ENCODE measurements at regions not wholly inside any gene's neighbourhood (a gene's known extent, or its start where the extent isn't known, plus 50 kb on each side); places are given as distances from the start of the nearest gene placed in this dataset.

DNA sequence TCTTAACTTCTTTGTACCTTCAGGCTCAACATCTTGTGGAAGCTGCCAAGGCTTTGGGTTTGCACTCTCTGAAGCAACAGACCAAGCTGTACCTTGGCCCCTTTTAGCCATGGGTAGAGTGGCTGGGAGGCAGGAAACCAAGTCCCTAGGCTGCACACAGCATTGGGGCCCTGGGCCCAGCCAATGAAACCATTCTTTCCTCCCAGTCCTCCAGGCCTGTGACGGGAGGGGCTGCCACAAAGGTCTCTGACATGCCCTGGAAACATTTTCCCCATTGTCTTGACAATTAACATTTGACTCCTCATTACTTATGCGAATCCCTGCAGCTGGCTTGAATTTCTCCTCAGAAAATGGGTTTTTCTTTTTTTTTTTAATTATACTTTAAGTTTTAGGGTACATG, 253.1 kb upstream of the GADL1 start:
- Histone ChIP-seq H3K27ac (ENCODE audit: insufficient read depth, low read depth, low read length, poor library complexity, severe bottlenecking) (no peak overlapping the region), H3K4me3 (ENCODE audit: insufficient read depth, low read depth, low read length) (no peak overlapping the region)
- 84 to 95% methylated on average over 2 of the region's 2 CpGs for WGBS, 2 experiments

DNA sequence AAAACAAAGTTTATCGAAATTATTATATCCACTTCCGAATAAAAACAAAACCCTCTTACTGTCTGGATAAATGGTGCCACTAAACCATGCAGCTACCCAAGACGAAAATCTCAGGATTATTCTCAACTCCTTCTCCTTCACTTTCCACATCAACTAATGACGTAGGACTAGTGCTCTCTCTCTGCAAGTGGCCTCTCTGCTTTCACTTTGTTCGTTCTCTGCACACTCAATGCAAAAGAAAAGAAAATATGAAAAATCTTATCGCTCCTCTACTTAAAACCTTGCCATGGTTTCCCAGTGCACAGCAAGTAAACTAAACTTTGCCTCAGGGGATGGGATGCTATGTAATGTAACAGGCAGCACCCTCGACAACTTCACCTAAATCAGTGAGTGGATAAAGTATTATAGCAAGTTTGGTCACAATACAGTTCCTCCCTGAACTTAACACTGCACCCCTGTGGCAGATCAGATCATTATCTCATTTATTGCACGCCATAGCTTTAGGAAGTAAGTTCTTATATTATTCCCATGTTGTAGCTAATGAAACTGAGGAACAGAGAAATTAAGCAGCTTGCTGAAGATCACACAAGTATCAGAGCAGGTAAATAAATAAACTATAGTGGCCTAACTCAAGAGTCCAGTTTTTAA, 262.7 kb upstream of the GADL1 start:
- Histone ChIP-seq H3K4me1 (ENCODE audit: control insufficient read depth, insufficient read depth, low read length) (no peaks in the 10 kb centered on the region), H3K27me3 (ENCODE audit: control insufficient read depth, insufficient read depth, low read length, poor library complexity, severe bottlenecking) (no peaks in the 10 kb centered on the region), H3K4me3 (ENCODE audit: insufficient read depth, low read depth, low read length) (no peak overlapping the region), H3K36me3 (ENCODE audit: control insufficient read depth, insufficient read depth, low read length) (no peaks in the 10 kb centered on the region), H3K27ac (ENCODE audit: insufficient read depth, low read depth, low read length, poor library complexity, severe bottlenecking) (no peak overlapping the region), H3K9me3 (ENCODE audit: control insufficient read depth, low read length) (no peaks in the 10 kb centered on the region)
- 91 to 96% methylated on average over 7 to 8 of the region's 8 CpGs for WGBS, 2 experiments

More for the DNA sequence above, 253.1 kb upstream of the GADL1 start:
- Histone ChIP-seq H3K4me1 (ENCODE audit: control insufficient read depth, insufficient read depth, low read length) (no peaks in the 10 kb centered on the region), H3K36me3 (ENCODE audit: control insufficient read depth, insufficient read depth, low read length) (no peaks in the 10 kb centered on the region), H3K9me3 (ENCODE audit: control insufficient read depth, low read length) (no peaks in the 10 kb centered on the region), H3K27me3 (ENCODE audit: control insufficient read depth, insufficient read depth, low read length, poor library complexity, severe bottlenecking) (no peaks in the 10 kb centered on the region)

DNA sequence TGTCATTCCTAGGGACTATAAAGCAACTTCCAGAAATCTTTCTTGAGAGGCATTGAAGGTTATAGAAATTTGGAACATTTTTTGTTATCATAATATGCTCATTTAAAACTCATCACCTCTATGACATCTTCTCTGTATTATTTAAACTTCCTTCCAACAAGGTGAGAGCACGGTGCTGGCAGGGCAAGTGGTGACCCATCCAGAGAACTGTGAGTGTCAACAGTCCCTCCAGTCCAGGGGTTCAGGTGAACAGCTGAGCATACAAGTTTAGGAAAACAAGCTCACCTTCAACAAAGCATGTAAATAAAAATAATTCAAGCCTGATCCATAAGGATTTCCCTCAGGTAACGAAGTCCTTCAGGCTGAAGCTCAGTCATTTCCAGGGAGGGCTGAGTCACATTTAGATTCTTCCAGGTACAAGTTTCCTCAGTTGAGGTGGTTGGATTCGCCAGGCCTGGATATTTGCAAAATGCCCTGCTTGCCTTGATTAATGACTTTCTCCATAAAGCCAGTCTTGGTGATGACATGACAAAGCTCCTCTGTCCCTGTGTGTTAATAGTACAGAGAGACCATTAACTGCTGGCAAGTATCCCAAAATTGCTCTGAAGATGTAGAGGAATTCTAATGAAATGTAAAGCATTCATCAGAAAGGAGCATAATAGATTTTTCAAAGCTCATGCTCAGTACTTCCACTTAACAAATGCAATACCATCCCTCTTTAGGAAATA, 263.6 kb upstream of the GADL1 start:
- no peak overlapping the region for H3K4me3 ChIP-seq (ENCODE audit: insufficient read depth, low read depth, low read length)
- 91 to 92% methylated on average over 3 of the region's 3 CpGs for WGBS, 2 experiments
- H3K9me3 ChIP-seq (ENCODE audit: control insufficient read depth, low read length), result no peaks in the 10 kb centered on the region
- H3K27me3 ChIP-seq (ENCODE audit: control insufficient read depth, insufficient read depth, low read length, poor library complexity, severe bottlenecking), result no peaks in the 10 kb centered on the region
- H3K27ac ChIP-seq (ENCODE audit: insufficient read depth, low read depth, low read length, poor library complexity, severe bottlenecking), result no peak overlapping the region
- no peaks in the 10 kb centered on the region for H3K36me3 ChIP-seq (ENCODE audit: control insufficient read depth, insufficient read depth, low read length)
- no peaks in the 10 kb centered on the region for H3K4me1 ChIP-seq (ENCODE audit: control insufficient read depth, insufficient read depth, low read length)

DNA sequence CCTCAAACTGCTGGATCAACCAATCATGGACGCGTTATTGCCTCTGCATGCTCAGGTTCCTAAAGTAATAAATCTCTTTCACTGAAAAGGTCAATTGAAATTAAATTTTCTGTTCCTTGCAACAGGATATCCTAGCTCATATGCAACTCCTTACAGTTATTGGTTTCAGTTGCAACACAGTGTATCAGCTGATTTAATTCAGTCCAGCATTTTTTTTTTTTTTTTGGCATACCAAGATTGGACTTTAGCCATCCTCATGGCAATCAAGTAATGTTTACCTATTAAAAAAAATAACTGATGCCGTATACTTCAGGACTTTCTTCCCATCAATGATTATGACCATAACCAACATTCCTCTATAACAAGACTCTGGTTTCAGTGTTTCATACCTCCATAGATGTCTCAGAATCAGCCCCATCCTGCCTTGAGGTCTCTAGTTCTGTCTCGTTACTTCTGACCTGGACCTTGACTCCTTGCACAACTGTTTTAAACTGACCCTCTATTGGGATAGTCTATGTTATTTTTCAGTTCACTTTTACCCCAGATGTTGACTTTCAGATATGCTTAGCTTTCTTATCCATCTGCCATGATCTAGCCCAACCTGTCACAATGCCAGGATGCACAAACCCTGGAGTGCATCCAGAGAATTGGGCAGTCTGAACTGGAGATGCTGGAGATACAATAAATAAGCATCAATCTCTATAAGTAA, 265.0 kb upstream of the GADL1 start:
- Histone ChIP-seq H3K9me3 (ENCODE audit: control insufficient read depth, low read length) (no peaks in the 10 kb centered on the region), H3K4me3 (ENCODE audit: insufficient read depth, low read depth, low read length) (no peak overlapping the region), H3K27me3 (ENCODE audit: control insufficient read depth, insufficient read depth, low read length, poor library complexity, severe bottlenecking) (no peaks in the 10 kb centered on the region), H3K27ac (ENCODE audit: insufficient read depth, low read depth, low read length, poor library complexity, severe bottlenecking) (no peak overlapping the region), H3K36me3 (ENCODE audit: control insufficient read depth, insufficient read depth, low read length) (no peaks in the 10 kb centered on the region), H3K4me1 (ENCODE audit: control insufficient read depth, insufficient read depth, low read length) (peaks cover 4% of the 10 kb centered on the region)
- 93 to 97% methylated on average over 4 of the region's 4 CpGs for WGBS, 2 experiments

DNA sequence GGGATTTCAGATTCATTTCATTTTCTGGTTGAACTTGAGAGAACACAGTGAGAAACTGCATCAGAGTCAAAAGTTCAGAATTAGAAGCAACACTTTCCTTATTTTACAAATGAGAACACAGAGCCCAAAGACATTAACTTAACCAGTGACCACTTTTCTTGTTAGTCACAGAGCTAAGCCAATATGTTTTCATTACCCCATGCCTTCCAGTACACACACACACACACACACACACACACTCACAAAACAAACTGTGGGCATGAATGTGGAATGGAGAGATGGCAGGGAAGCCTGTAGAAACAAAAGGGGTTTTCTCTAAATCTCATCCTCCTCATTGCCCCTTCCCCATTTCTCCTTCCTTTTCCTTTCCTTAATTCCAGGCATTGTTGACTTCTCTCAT, 267.4 kb upstream of the GADL1 start:
- Histone ChIP-seq H3K4me3 (ENCODE audit: insufficient read depth, low read depth, low read length) (no peak overlapping the region), H3K27ac (ENCODE audit: insufficient read depth, low read depth, low read length, poor library complexity, severe bottlenecking) (no peak overlapping the region), H3K4me1 (ENCODE audit: control insufficient read depth, insufficient read depth, low read length) (peaks cover 25% of the 10 kb centered on the region), H3K27me3 (ENCODE audit: control insufficient read depth, insufficient read depth, low read length, poor library complexity, severe bottlenecking) (no peaks in the 10 kb centered on the region), H3K36me3 (ENCODE audit: control insufficient read depth, insufficient read depth, low read length) (no peaks in the 10 kb centered on the region), H3K9me3 (ENCODE audit: control insufficient read depth, low read length) (no peaks in the 10 kb centered on the region)

DNA sequence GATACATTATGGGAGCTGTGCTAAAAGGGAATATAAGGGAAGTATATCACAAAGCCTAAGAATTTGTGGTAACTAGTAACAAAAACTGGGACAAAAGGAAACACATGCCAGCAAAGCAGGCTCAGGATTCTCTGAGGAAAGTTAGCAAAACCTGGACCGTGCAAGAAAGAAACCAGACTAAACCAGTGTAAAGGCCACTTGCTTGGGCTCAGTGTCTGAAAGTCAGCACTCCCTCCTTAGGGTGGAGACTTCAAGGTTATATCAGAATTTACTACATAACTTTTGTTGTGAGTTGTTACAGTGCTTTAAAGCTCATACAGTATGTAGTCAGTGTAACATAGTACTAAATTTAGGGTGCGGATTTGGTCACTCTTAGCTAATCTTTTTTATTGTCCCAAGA, 269.9 kb upstream of the GADL1 start:
- Histone ChIP-seq H3K27me3 (ENCODE audit: control insufficient read depth, insufficient read depth, low read length, poor library complexity, severe bottlenecking) (no peaks in the 10 kb centered on the region), H3K9me3 (ENCODE audit: control insufficient read depth, low read length) (no peaks in the 10 kb centered on the region), H3K27ac (ENCODE audit: insufficient read depth, low read depth, low read length, poor library complexity, severe bottlenecking) (no peak overlapping the region), H3K4me1 (ENCODE audit: control insufficient read depth, insufficient read depth, low read length) (peaks cover 29% of the 10 kb centered on the region), H3K36me3 (ENCODE audit: control insufficient read depth, insufficient read depth, low read length) (no peaks in the 10 kb centered on the region), H3K4me3 (ENCODE audit: insufficient read depth, low read depth, low read length) (no peak overlapping the region)
- 80 to 95% methylated on average over 1 to 2 of the region's 2 CpGs for WGBS, 2 experiments

DNA sequence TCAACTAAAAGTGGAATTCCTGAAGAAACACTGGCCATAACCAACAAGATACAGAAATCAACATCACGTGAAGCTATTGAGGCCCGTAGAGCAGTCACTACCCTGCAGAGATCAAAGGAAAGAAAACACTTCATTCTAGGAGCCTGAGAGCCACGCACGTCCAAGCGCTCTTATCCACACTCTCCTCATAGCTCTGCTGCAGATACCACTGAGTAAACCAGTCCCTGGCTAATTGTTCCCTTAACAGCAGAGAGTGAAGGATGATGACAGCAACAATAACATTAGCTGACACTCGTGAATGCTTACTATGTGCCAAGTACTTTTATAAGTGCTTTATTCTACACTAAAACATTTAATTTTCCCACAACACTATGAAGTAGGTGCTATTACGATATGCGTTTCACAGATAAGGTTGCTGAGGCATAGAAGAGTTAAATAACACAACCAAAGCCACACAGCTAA, 271.0 kb upstream of the GADL1 start:
- 31 to 45% methylated on average over 6 to 8 of the region's 8 CpGs for WGBS, 2 experiments

DNA sequence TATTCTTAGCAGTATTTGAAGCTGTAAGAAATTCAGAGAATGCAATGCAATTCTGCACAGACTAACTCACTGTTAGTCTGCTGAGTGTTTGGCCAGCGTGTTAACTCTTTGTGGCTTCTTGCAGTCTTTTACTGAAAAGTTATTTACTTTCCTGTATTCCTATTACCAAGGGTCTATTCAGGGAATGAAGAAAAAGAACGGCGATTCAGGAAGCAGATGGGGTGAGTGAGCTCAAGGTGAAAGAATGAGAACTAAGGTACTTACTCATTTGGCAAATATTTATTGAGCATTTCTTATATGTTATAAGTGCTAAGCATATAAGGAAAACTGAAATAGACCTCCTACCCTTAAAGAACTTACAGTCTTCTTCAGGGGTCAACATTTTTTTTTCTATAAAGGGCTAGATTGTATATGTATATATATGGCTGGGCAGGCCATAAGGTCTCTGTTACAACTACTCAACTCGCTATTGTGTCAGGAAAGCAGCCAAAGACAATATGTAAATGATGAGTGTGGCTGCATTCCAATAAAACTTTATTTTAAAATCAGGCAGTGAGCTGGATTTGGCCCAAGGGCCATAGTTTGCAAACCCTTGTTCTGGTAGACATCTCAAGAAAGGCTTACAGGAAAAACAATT, 271.9 kb upstream of the GADL1 start:
- Histone ChIP-seq H3K27ac (ENCODE audit: insufficient read depth, low read depth, low read length, poor library complexity, severe bottlenecking) (peak overlapping the region; percentile 3), H3K9me3 (ENCODE audit: control insufficient read depth, low read length) (no peaks in the 10 kb centered on the region), H3K36me3 (ENCODE audit: control insufficient read depth, insufficient read depth, low read length) (no peaks in the 10 kb centered on the region), H3K4me1 (ENCODE audit: control insufficient read depth, insufficient read depth, low read length) (peaks cover 29% of the 10 kb centered on the region), H3K4me3 (ENCODE audit: insufficient read depth, low read depth, low read length) (no peak overlapping the region), H3K27me3 (ENCODE audit: control insufficient read depth, insufficient read depth, low read length, poor library complexity, severe bottlenecking) (no peaks in the 10 kb centered on the region)
- 63 to 67% methylated on average over 2 to 4 of the region's 4 CpGs for WGBS, 2 experiments

More for the DNA sequence above, 271.0 kb upstream of the GADL1 start:
- peak overlapping the region; percentile 3 for H3K27ac ChIP-seq (ENCODE audit: insufficient read depth, low read depth, low read length, poor library complexity, severe bottlenecking)
- no peaks in the 10 kb centered on the region for H3K36me3 ChIP-seq (ENCODE audit: control insufficient read depth, insufficient read depth, low read length)
- H3K9me3 ChIP-seq (ENCODE audit: control insufficient read depth, low read length), result no peaks in the 10 kb centered on the region
- no peaks in the 10 kb centered on the region for H3K27me3 ChIP-seq (ENCODE audit: control insufficient read depth, insufficient read depth, low read length, poor library complexity, severe bottlenecking)
- H3K4me3 ChIP-seq (ENCODE audit: insufficient read depth, low read depth, low read length), result no peak overlapping the region
- H3K4me1 ChIP-seq (ENCODE audit: control insufficient read depth, insufficient read depth, low read length), result peaks cover 29% of the 10 kb centered on the region

DNA sequence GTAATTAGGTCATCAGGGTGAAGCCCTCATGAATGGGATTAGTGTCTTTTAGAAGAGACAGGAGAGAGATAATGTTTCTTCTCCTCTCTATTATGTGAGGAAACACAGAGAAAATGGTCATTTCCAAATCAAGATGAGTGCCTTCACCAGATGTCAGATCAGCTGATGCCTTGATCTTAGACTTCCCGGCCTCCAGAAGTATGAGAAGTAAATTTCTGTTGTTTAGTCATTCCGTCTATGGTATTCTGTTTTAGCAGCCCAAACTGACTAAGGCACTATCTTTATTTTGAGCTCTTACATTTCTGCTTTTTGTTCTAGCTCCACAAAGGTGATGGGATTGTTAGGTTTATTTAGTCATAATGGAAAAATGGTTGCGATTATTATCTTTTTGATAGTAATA, 273.2 kb upstream of the GADL1 start:
- H3K4me1 ChIP-seq (ENCODE audit: control insufficient read depth, insufficient read depth, low read length), result peaks cover 29% of the 10 kb centered on the region

More for the DNA sequence above, 273.2 kb upstream of the GADL1 start:
- Histone ChIP-seq H3K36me3 (ENCODE audit: control insufficient read depth, insufficient read depth, low read length) (no peaks in the 10 kb centered on the region), H3K4me3 (ENCODE audit: insufficient read depth, low read depth, low read length) (no peak overlapping the region), H3K9me3 (ENCODE audit: control insufficient read depth, low read length) (no peaks in the 10 kb centered on the region), H3K27ac (ENCODE audit: insufficient read depth, low read depth, low read length, poor library complexity, severe bottlenecking) (no peak overlapping the region), H3K27me3 (ENCODE audit: control insufficient read depth, insufficient read depth, low read length, poor library complexity, severe bottlenecking) (no peaks in the 10 kb centered on the region)
- WGBS, 2 experiments, result 92 to 100% methylated on average over 2 of the region's 3 CpGs

Data from ectodermal cell (in vitro differentiated cells).